H9 (cell line): ENCODE measurements at regions not wholly inside any gene's neighbourhood (a gene's known extent, or its start where the extent isn't known, plus 50 kb on each side); places are given as distances from the start of the nearest gene placed in this dataset.

Source experiments
- DNase-seq: peaks from one replicate; pipeline ENCODE4 v3.0.0-alpha.2; 2017
- H2AFZ ChIP-seq: one replicate; pipeline ENCODE4 v1.6.1; 2013; ENCODE audit warnings: mild to moderate bottlenecking, low read length, control low read depth, moderate library complexity
- H2AK5ac ChIP-seq: 2 replicates; pipeline ENCODE4 v1.6.1; 2013; ENCODE audit warnings: low read length, control low read depth, mixed read lengths; ENCODE audit not compliant: insufficient read length
- H2BK120ac ChIP-seq: one replicate; pipeline ENCODE4 v1.6.1; 2013; ENCODE audit warnings: low read depth, mild to moderate bottlenecking, low read length, control low read depth, inconsistent platforms; ENCODE audit not compliant: poor library complexity, severe bottlenecking
- H2BK12ac ChIP-seq: 2 replicates; pipeline ENCODE4 v1.6.1; 2013; ENCODE audit warnings: low read length, control low read depth, mixed read lengths, low read depth; ENCODE audit not compliant: insufficient read length
- H2BK15ac ChIP-seq: 2 replicates; pipeline ENCODE4 v1.6.1; 2013; ENCODE audit warnings: low read depth, low read length, control low read depth
- H2BK20ac ChIP-seq: one replicate; pipeline ENCODE4 v1.6.1; 2013; ENCODE audit warnings: low read depth, mild to moderate bottlenecking, low read length, control low read depth, inconsistent platforms; ENCODE audit not compliant: poor library complexity, severe bottlenecking
- H2BK5ac ChIP-seq: 2 replicates; pipeline ENCODE4 v1.6.1; 2013; ENCODE audit warnings: low read length, control low read depth, mixed read lengths; ENCODE audit not compliant: insufficient read length
- H3K14ac ChIP-seq: 2 replicates; pipeline ENCODE4 v1.6.1; 2013; ENCODE audit warnings: low read length, control low read depth; ENCODE audit not compliant: insufficient read depth
- H3K18ac ChIP-seq: 2 replicates; pipeline ENCODE4 v1.6.1; 2013; ENCODE audit warnings: low read depth, mild to moderate bottlenecking, mixed read lengths, low read length, control low read depth; ENCODE audit not compliant: insufficient read length
- H3K23ac ChIP-seq: 2 replicates; pipeline ENCODE4 v1.6.1; 2013; ENCODE audit warnings: low read length, control low read depth, mixed read lengths, low read depth; ENCODE audit not compliant: insufficient read length
- H3K23me2 ChIP-seq: 2 replicates; pipeline ENCODE4 v1.6.1; 2013; ENCODE audit warnings: low read depth, mild to moderate bottlenecking, mixed read lengths, low read length, control low read depth; ENCODE audit not compliant: insufficient read length, poor library complexity, severe bottlenecking
- H3K27ac ChIP-seq: 2 replicates; pipeline ENCODE4 v1.5.1; 2013; ENCODE audit warnings: low read length, control low read depth, mixed read lengths, low read depth; ENCODE audit not compliant: insufficient read length
- H3K27me3 ChIP-seq: 2 replicates; pipeline ENCODE4 v1.6.1; 2013; ENCODE audit warnings: low read length, control low read depth, inconsistent platforms; ENCODE audit not compliant: insufficient read depth
- H3K4ac ChIP-seq: 2 replicates; pipeline ENCODE4 v1.6.1; 2013; ENCODE audit warnings: low read depth, mild to moderate bottlenecking, control low read depth, inconsistent platforms, low read length, moderate library complexity
- H3K4me1 ChIP-seq: 2 replicates; pipeline ENCODE4 v1.6.1; 2013; ENCODE audit warnings: low read length, control low read depth, inconsistent platforms; ENCODE audit not compliant: insufficient read depth
- H3K4me2 ChIP-seq: 2 replicates; pipeline ENCODE4 v1.6.1; 2013; ENCODE audit warnings: low read length, control low read depth, mixed read lengths; ENCODE audit not compliant: insufficient read length, insufficient read depth
- H3K56ac ChIP-seq: 2 replicates; pipeline ENCODE4 v1.6.1; 2013; ENCODE audit warnings: low read depth, mild to moderate bottlenecking, mixed read lengths, low read length, control low read depth; ENCODE audit not compliant: insufficient read length
- H3K79me1 ChIP-seq: 2 replicates; pipeline ENCODE4 v1.6.1; 2013; ENCODE audit warnings: low read depth, mild to moderate bottlenecking, moderate library complexity, low read length, control low read depth, inconsistent platforms; ENCODE audit not compliant: insufficient read depth, poor library complexity, severe bottlenecking
- H3K79me2 ChIP-seq: 2 replicates; pipeline ENCODE4 v1.6.1; 2013; ENCODE audit warnings: low read length, control low read depth, inconsistent platforms; ENCODE audit not compliant: insufficient read depth
- H3K9ac ChIP-seq: 2 replicates; pipeline ENCODE4 v1.6.1; 2013; ENCODE audit warnings: low read length, control low read depth, mixed read lengths; ENCODE audit not compliant: insufficient read length; ENCODE audit errors: extremely low read depth
- H3K9me3 ChIP-seq: one replicate; pipeline ENCODE4 v1.6.1; 2013; ENCODE audit warnings: low read depth, low read length, inconsistent platforms; ENCODE audit not compliant: control insufficient read depth
- H3T11ph ChIP-seq: one replicate; pipeline ENCODE4 v1.6.1; 2013; ENCODE audit warnings: mild to moderate bottlenecking, low read length, control low read depth, inconsistent platforms
- H4K20me1 ChIP-seq: one replicate; pipeline ENCODE4 v1.6.1; 2013; ENCODE audit not compliant: control insufficient read depth, insufficient read length, insufficient read depth
- H4K5ac ChIP-seq: 2 replicates; pipeline ENCODE4 v1.6.1; 2013; ENCODE audit warnings: low read depth, mild to moderate bottlenecking, mixed read lengths, low read length, control low read depth; ENCODE audit not compliant: insufficient read length
- H4K8ac ChIP-seq: replicated peaks from 2 replicates; pipeline ENCODE4 v1.6.1; 2013; ENCODE audit warnings: low read length, control low read depth, mixed read lengths, low read depth; ENCODE audit not compliant: insufficient read length
- H4K91ac ChIP-seq: 2 replicates; pipeline ENCODE4 v1.6.1; 2013; ENCODE audit warnings: low read depth, mild to moderate bottlenecking, moderate library complexity, mixed read lengths, low read length, control low read depth; ENCODE audit not compliant: insufficient read length
- H3K27ac Mint-ChIP-seq, 3 experiments: 2 replicates in 2 of 3; 3 replicates in 1 of 3; pipeline ENCODE4 v1.8.0; 2020 to 2021; ENCODE audit warnings: mixed read lengths in 3 of 3, mild to moderate bottlenecking in 1 of 3, moderate library complexity in 1 of 3
- H3K27me3 Mint-ChIP-seq: 2 replicates; pipeline ENCODE4 v1.8.0; 2021; ENCODE audit warnings: low read depth, mild to moderate bottlenecking, moderate library complexity, mixed read lengths
- H3K36me3 Mint-ChIP-seq, 3 experiments: 2 replicates in 2 of 3; 3 replicates in 1 of 3; pipeline ENCODE4 v1.8.0; 2020 to 2021; ENCODE audit warnings: low read depth in 3 of 3, mixed read lengths in 3 of 3; ENCODE audit not compliant: insufficient read depth in 1 of 3
- H3K4me1 Mint-ChIP-seq, 2 experiments: 2 replicates each; pipeline ENCODE4 v1.8.0; 2020; ENCODE audit warnings: mixed read lengths in 2 of 2
- H3K4me3 Mint-ChIP-seq, 2 experiments: 2 replicates in 1 of 2; 3 replicates in 1 of 2; pipeline ENCODE4 v1.8.0; 2020 to 2021; ENCODE audit warnings: mild to moderate bottlenecking in 2 of 2, mixed read lengths in 2 of 2, moderate library complexity in 1 of 2
- H3K9me3 Mint-ChIP-seq, 2 experiments: 2 replicates in 1 of 2; 3 replicates in 1 of 2; pipeline ENCODE4 v1.8.0; 2020; ENCODE audit warnings: mild to moderate bottlenecking in 2 of 2, mixed read lengths in 2 of 2, moderate library complexity in 1 of 2
- CTCF ChIP-seq: fragments of 200-600 bp; sonication (generic); conservative IDR thresholded peaks from 3 replicates; pipeline ENCODE4 v1.8.0; 2021; ENCODE audit warnings: antibody characterized with exemption, mild to moderate bottlenecking
- WGBS: extraction: QIAGEN DNeasy Blood & Tissue Kit; methylation state at CpG from one replicate; pipeline ENCODE4 v1.1.7; 2013; ENCODE audit warnings: missing lambda C conversion rate, low lambda C conversion rate, mixed read lengths; ENCODE audit not compliant: insufficient read length; ENCODE audit errors: extremely low coverage; 5-methylcytosine and 5-hydroxymethylcytosine counted together

- Histone ChIP-seq H2BK20ac (no peak overlapping the region), H3T11ph (no peak overlapping the region), H3K4me1 (no peaks in the 10 kb centered on the region), H3K9me3 (no peaks in the 10 kb centered on the region), H2BK5ac (no peak overlapping the region), H3K23me2 (no peaks in the 10 kb centered on the region), H3K56ac (no peak overlapping the region), H3K27ac (no peak overlapping the region), H2AK5ac (no peak overlapping the region), H3K23ac (no peak overlapping the region), H3K14ac (no peak overlapping the region), H3K18ac (no peak overlapping the region), H3K79me1 (no peaks in the 10 kb centered on the region), H3K4me2 (no peak overlapping the region), H3K79me2 (no peaks in the 10 kb centered on the region), H3K4ac (no peak overlapping the region), H4K8ac (no peak overlapping the region), H4K91ac (no peak overlapping the region), H4K20me1 (no peaks in the 10 kb centered on the region), H4K5ac (no peak overlapping the region), H2BK15ac (no peak overlapping the region), H2BK120ac (no peak overlapping the region), H3K27me3 (no peaks in the 10 kb centered on the region), H2BK12ac (no peak overlapping the region), H2AFZ (no peak overlapping the region), H3K9ac (no peak overlapping the region)
- peaks cover 9 to 13% (median 10%) of the 10 kb centered on the region in 3 experiments; a peak in 6 of 7 replicates for H3K36me3 Mint-ChIP-seq
- no peak overlapping the region for H3K4me3 Mint-ChIP-seq
- no CpG with 5 or more reads among the region's 3 CpGs for WGBS
- H3K27me3 Mint-ChIP-seq = no peaks in the 10 kb centered on the region
- DNase-seq = no peak
- H3K27ac Mint-ChIP-seq = no peak overlapping the region
- H3K9me3 Mint-ChIP-seq = peaks cover 10 to 15% of the 10 kb centered on the region in 2 experiments; a peak in 4 of 5 replicates
- H3K4me1 Mint-ChIP-seq = peaks cover 11 to 12% of the 10 kb centered on the region in 2 experiments
- TF ChIP-seq CTCF = no peak
Measured at GRCh38 chr14:84397631-84398030, 1132.3 kb upstream of the FLRT2 start.
